ENCODE measurements at regions not wholly inside any gene's neighbourhood (a gene's known extent, or its start where the extent isn't known, plus 50 kb on each side); places are given as distances from the start of the nearest gene placed in this dataset.

DNA sequence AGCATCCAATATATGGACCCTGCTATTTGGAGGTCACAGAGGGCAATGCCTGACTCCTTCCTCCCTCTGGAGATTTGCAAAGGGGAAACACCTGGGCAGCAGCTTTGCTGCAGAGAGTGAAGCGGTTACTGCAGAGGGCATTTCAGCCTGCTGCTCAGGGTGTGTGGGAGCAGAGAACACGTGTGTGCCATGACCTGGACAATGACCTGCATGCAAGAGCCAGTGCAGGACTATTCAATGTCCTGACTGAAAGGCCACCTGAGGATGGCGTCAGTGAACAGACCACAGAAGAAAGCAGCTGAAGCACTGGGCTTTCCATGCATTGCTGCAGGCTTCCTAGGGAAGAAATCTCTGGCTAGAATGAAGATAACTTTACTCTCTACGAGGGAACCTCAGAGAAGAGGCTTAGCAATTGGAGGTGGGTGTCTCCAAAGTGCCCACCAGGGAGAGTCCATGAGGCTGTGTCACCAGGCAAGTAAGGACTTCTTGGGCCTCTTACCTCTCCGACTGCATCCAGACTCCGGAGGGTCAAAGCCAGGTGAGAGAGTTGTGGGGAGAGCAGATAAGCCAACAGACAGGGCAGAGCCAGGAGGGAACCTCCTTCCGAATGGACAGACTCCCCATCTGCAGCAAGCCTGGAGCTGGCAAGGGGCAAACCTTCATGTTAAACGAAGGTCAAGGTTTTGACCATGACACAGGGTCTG, 52.9 kb upstream of the PMEPA1 start:
- intact Hi-C loops (cut with micrococcal nuclease; ENCODE audit: unreplicated experiment): no loop called here
- Mint-ChIP-seq H3K4me3 (ENCODE audit: unreplicated experiment) (no peak overlapping the region), H3K36me3 (ENCODE audit: insufficient read depth, unreplicated experiment) (no peaks in the 10 kb centered on the region), H3K4me1 (ENCODE audit: low read depth, unreplicated experiment) (no peaks in the 10 kb centered on the region), H3K27ac (ENCODE audit: unreplicated experiment) (no peak overlapping the region), H3K9me3 (ENCODE audit: unreplicated experiment) (no peaks in the 10 kb centered on the region), H3K27me3 (ENCODE audit: insufficient read depth, unreplicated experiment) (peaks cover 17% of the 10 kb centered on the region)
- POLR2A ChIA-PET: no interaction called here
- peak in 1 of 2 experiments; percentile 36 for DNase-seq
- no peak overlapping the region for H3K4me3 ChIP-seq (ENCODE audit: low read depth, low read length)
- H3K9me3 ChIP-seq: no peaks in the 10 kb centered on the region
- H3K4me1 ChIP-seq: no peaks in the 10 kb centered on the region
- BruUV-seq (replicated peaks): no TSS peak
- H3K27me3 ChIP-seq (replicated peaks; ENCODE audit: control insufficient read depth, insufficient read depth, low read length): no peaks in the 10 kb centered on the region
- CTCF ChIA-PET: no interaction called here
- H3K36me3 ChIP-seq (ENCODE audit: control insufficient read depth, insufficient read depth, low read length): no peaks in the 10 kb centered on the region
- no peak for TF ChIP-seq CTCF (IDR thresholded peaks at IDR 0.05; ENCODE audit: insufficient read depth in 1 of 2, low read depth in 1 of 2, low read length in 1 of 2, severe bottlenecking in 1 of 2, unreplicated experiment in 1 of 2)

DNA sequence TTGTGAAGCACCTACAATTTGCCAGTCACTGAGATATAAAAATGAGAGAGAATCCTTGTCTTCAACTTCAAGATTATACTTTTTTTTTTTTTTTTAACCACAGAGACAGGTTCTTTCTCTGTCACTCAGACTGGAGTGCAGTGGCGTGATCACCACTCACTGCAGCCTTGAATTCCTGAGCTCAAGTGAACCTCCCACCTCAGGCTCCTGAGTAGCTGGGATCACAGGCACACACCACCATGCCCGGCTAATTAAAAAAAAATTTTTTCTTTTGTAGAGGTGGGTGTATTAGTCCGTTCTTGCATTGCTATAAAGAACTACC, 51.6 kb upstream of the PMEPA1 start:
- POLR2A ChIA-PET: no interaction called here
- H3K4me1 ChIP-seq: no peaks in the 10 kb centered on the region
- H3K4me3 Mint-ChIP-seq (ENCODE audit: unreplicated experiment): no peak overlapping the region

DNA sequence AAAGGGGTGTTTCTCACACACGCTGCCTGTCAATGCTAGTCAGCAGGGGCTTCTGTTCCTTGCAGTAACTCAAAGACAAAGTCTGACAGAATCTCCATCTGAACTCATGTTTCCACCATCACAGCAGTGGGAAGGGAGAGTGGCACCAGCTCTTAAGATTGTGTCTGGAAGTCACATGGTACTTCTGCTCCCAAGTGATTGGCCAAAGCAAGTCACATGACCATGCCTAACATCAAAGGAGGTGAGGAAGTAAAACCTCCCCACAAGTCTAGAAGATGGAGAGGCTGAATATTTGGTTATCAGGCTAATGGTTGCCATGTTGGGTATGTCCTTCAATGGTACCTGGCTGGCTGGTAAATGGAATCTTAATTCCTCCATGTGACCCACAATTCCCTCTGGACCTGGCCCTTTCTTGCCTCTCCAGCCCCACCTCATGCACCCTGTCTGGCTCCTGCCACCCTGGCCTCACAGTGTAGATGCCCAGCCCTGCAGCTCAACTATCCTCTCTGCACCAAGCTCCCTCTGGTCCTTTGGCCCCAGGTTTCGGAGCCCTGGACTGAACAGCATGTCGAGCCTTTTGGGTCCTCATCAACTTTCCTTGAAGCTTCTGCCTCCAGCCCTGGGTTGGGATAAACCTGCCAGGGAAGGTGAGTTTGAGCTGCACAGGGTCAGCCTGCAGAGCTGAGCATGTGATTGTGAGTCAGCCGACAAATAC, 51.0 kb upstream of the PMEPA1 start:
- Histone ChIP-seq H3K36me3 (ENCODE audit: control insufficient read depth, insufficient read depth, low read length) (no peaks in the 10 kb centered on the region), H3K9me3 (peaks cover 8% of the 10 kb centered on the region; the same call in 1 of the 2 replicates), H3K4me3 (ENCODE audit: low read depth, low read length) (no peak overlapping the region), H3K4me1 (no peaks in the 10 kb centered on the region), H3K27me3 (replicated peaks; ENCODE audit: control insufficient read depth, insufficient read depth, low read length) (no peaks in the 10 kb centered on the region)
- no TSS peak for BruUV-seq (replicated peaks)
- Mint-ChIP-seq H3K9me3 (ENCODE audit: unreplicated experiment) (no peaks in the 10 kb centered on the region), H3K4me3 (ENCODE audit: unreplicated experiment) (no peak overlapping the region), H3K36me3 (ENCODE audit: insufficient read depth, unreplicated experiment) (no peaks in the 10 kb centered on the region), H3K27ac (ENCODE audit: unreplicated experiment) (no peak overlapping the region), H3K4me1 (ENCODE audit: low read depth, unreplicated experiment) (no peaks in the 10 kb centered on the region), H3K27me3 (ENCODE audit: insufficient read depth, unreplicated experiment) (peaks cover 17% of the 10 kb centered on the region)
- intact Hi-C loops (cut with micrococcal nuclease; ENCODE audit: unreplicated experiment): no loop called here
- POLR2A ChIA-PET: no interaction called here
- peak in 1 of 2 experiments; percentile 38 for DNase-seq
- no peak for TF ChIP-seq CTCF (IDR thresholded peaks at IDR 0.05; ENCODE audit: insufficient read depth in 1 of 2, low read depth in 1 of 2, low read length in 1 of 2, severe bottlenecking in 1 of 2, unreplicated experiment in 1 of 2)
- CTCF ChIA-PET: no interaction called here

More for the DNA sequence above, 51.6 kb upstream of the PMEPA1 start:
- no peaks in the 10 kb centered on the region for H3K4me1 Mint-ChIP-seq (ENCODE audit: low read depth, unreplicated experiment)
- H3K36me3 ChIP-seq (ENCODE audit: control insufficient read depth, insufficient read depth, low read length): no peaks in the 10 kb centered on the region
- DNase-seq: no peak
- no peak overlapping the region for H3K4me3 ChIP-seq (ENCODE audit: low read depth, low read length)
- CTCF ChIA-PET: interaction anchor here (0.6 kb wide), 1 partner anchor 105 kb away, joined by 4 read pairs; no protein-coding TSS in a partner anchor
- peaks cover 8% of the 10 kb centered on the region; the same call in 1 of the 2 replicates for H3K9me3 ChIP-seq
- peaks cover 17% of the 10 kb centered on the region for H3K27me3 Mint-ChIP-seq (ENCODE audit: insufficient read depth, unreplicated experiment)
- H3K27ac Mint-ChIP-seq (ENCODE audit: unreplicated experiment): no peak overlapping the region
- no peaks in the 10 kb centered on the region for H3K27me3 ChIP-seq (replicated peaks; ENCODE audit: control insufficient read depth, insufficient read depth, low read length)
- no peaks in the 10 kb centered on the region for H3K36me3 Mint-ChIP-seq (ENCODE audit: insufficient read depth, unreplicated experiment)
- no peaks in the 10 kb centered on the region for H3K9me3 Mint-ChIP-seq (ENCODE audit: unreplicated experiment)
- intact Hi-C loops (cut with micrococcal nuclease; ENCODE audit: unreplicated experiment): no loop called here
- BruUV-seq (replicated peaks): no TSS peak
- no peak for TF ChIP-seq CTCF (IDR thresholded peaks at IDR 0.05; ENCODE audit: insufficient read depth in 1 of 2, low read depth in 1 of 2, low read length in 1 of 2, severe bottlenecking in 1 of 2, unreplicated experiment in 1 of 2)
